HepG2 (cell line): ENCODE measurements at regions not wholly inside any gene's neighbourhood (a gene's known extent, or its start where the extent isn't known, plus 50 kb on each side); places are given as distances from the start of the nearest gene placed in this dataset.

Experiments used
- ETV6 ChIP-seq: sonication (generic); formaldehyde crosslinking; conservative IDR thresholded peaks from 2 replicates; pipeline ENCODE4 v1.4.0; 2020; ENCODE audit warnings: missing genetic modification reagents
- PLRG1 ChIP-seq: fragments of 450-650 bp; conservative IDR thresholded peaks from 2 replicates; pipeline ENCODE4 v1.6.1; 2016
- PLSCR1 ChIP-seq: sonication (generic); formaldehyde crosslinking; IDR thresholded peaks from 2 replicates; pipeline ENCODE4 v1.5.0; 2020; ENCODE audit warnings: missing genetic modification reagents, mild to moderate bottlenecking, borderline replicate concordance
- ZNF274 ChIP-seq: sonication (generic); formaldehyde crosslinking; IDR thresholded peaks from 2 replicates; pipeline ENCODE4 v1.5.1; 2020; ENCODE audit warnings: mild to moderate bottlenecking, missing genetic modification reagents

GRCh38 chr2:11100130-11100529 is 55.1 kb upstream of the SLC66A3 start:
- TF ChIP-seq ETV6 (CRISPR knock-in tag), result no peak
- TF ChIP-seq ZNF274 (CRISPR knock-in tag), result no peak
- TF ChIP-seq PLRG1, result no peak
- no peak for TF ChIP-seq PLSCR1 (CRISPR knock-in tag)
